Cardiac fibroblast (primary cell): ENCODE measurements at regions not wholly inside any gene's neighbourhood (a gene's known extent, or its start where the extent isn't known, plus 50 kb on each side); places are given as distances from the start of the nearest gene placed in this dataset.

Experiments
- DNase-seq, 2 donors: peaks; one replicate each; pipeline versions ENCODE4 v3.0.0 to v3.0.0-alpha.2; 2010; ENCODE audit warnings: low read depth in 2 of 2
- H3K4me3 ChIP-seq, 2 donors: replicated peaks in 1 of 2; 1 replicate in 1 of 2; 2 replicates in 1 of 2; pipeline ENCODE4 v1.5.1; 2011; ENCODE audit warnings: low read depth in 2 of 2, low read length in 2 of 2, mild to moderate bottlenecking in 2 of 2, moderate library complexity in 1 of 2
- TF ChIP-seq, protein P1 (sequence below): IDR thresholded peaks from one replicate; pipeline ENCODE4 v1.5.1; 2011; ENCODE audit warnings: low read depth, mild to moderate bottlenecking, low read length, inconsistent platforms

GRCh38 chr10:3904419-3904960 lies 119.5 kb upstream of the KLF6 start:
- TF ChIP-seq, protein P1, sequence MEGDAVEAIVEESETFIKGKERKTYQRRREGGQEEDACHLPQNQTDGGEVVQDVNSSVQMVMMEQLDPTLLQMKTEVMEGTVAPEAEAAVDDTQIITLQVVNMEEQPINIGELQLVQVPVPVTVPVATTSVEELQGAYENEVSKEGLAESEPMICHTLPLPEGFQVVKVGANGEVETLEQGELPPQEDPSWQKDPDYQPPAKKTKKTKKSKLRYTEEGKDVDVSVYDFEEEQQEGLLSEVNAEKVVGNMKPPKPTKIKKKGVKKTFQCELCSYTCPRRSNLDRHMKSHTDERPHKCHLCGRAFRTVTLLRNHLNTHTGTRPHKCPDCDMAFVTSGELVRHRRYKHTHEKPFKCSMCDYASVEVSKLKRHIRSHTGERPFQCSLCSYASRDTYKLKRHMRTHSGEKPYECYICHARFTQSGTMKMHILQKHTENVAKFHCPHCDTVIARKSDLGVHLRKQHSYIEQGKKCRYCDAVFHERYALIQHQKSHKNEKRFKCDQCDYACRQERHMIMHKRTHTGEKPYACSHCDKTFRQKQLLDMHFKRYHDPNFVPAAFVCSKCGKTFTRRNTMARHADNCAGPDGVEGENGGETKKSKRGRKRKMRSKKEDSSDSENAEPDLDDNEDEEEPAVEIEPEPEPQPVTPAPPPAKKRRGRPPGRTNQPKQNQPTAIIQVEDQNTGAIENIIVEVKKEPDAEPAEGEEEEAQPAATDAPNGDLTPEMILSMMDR, result no peak
- no peak overlapping the region for H3K4me3 ChIP-seq
- DNase-seq, result no peak

GRCh38 chr10:3902809-3903410 lies 117.9 kb upstream of the KLF6 start:
- DNase-seq, result peak; percentile 53 to 57
- H3K4me3 ChIP-seq, result no peak overlapping the region

GRCh38 chr10:3902054-3902808 lies 117.2 kb upstream of the KLF6 start:
- TF ChIP-seq, protein P1, result no peak
- no peak overlapping the region for H3K4me3 ChIP-seq
- DNase-seq, result peak; percentile 35 to 62

More at GRCh38 chr10:3902809-3903410, 117.9 kb upstream of the KLF6 start:
- TF ChIP-seq, protein P1, result no peak

GRCh38 chr10:3901370-3901769 lies 116.4 kb upstream of the KLF6 start:
- no peak for DNase-seq
- TF ChIP-seq, protein P1, result no peak
- no peak overlapping the region for H3K4me3 ChIP-seq

GRCh38 chr10:3900391-3900790 lies 115.4 kb upstream of the KLF6 start:
- DNase-seq, result no peak
- no peak overlapping the region for H3K4me3 ChIP-seq
- TF ChIP-seq, protein P1, result no peak

GRCh38 chr10:3898821-3899220 lies 113.8 kb upstream of the KLF6 start:
- H3K4me3 ChIP-seq, result no peak overlapping the region
- no peak for DNase-seq
- TF ChIP-seq, protein P1, result no peak
